HEK293 (cell line): ENCODE measurements at regions not wholly inside any gene's neighbourhood (a gene's known extent, or its start where the extent isn't known, plus 50 kb on each side); places are given as distances from the start of the nearest gene placed in this dataset.

Source experiments
- CTCF ChIA-PET: fragments of 350-600 bp; formaldehyde crosslinking; extraction: SDS; loops from one replicate; lab custom pipeline; 2021; ENCODE audit warnings: antibody characterized with exemption; lab: Yijun Ruan, JAX
- POLR2A ChIA-PET: fragments of 300-600 bp; formaldehyde crosslinking; extraction: SDS; loops from one replicate; lab custom pipeline; 2020; ENCODE audit warnings: antibody characterized with exemption, inconsistent platforms; lab: Yijun Ruan, JAX
- H3K27ac ChIP-seq: fragments of 200-500 bp; sonication (Bioruptor generic); 2 replicates; pipeline ENCODE4 v1.5.1; 2014; ENCODE audit warnings: low read depth, low read length, control low read depth, inconsistent platforms; ENCODE audit errors: extremely low read depth
- H3K36me3 ChIP-seq, 2 experiments: fragments of 200-500 bp in 1 of 2; sonication (Bioruptor generic) in 1 of 2; 1 replicate in 1 of 2; 2 replicates in 1 of 2; pipeline ENCODE4 v1.5.1; 2014 to 2017; ENCODE audit warnings: inconsistent platforms in 2 of 2, low read length in 2 of 2; ENCODE audit not compliant: control insufficient read depth in 2 of 2, insufficient read depth in 1 of 2
- H3K4me1 ChIP-seq: fragments of 200-500 bp; sonication (Bioruptor generic); 2 replicates; pipeline ENCODE4 v1.5.1; 2014; ENCODE audit warnings: mild to moderate bottlenecking, low read length, inconsistent platforms; ENCODE audit not compliant: control insufficient read depth, insufficient read depth
- H3K4me3 ChIP-seq: 2 replicates; pipeline ENCODE4 v1.5.1; 2011; ENCODE audit warnings: low read depth, mild to moderate bottlenecking, control low read depth, low read length, moderate library complexity
- H3K9me3 ChIP-seq: fragments of 200-500 bp; sonication (Bioruptor generic); 2 replicates; pipeline ENCODE4 v1.5.1; 2014; ENCODE audit warnings: low read depth, low read length, inconsistent platforms; ENCODE audit not compliant: control insufficient read depth, insufficient read depth
- ATF2 ChIP-seq: fragments of 450-650 bp; formaldehyde crosslinking; IDR thresholded peaks from 2 replicates; pipeline ENCODE4 v1.5.1; 2016; ENCODE audit warnings: missing biosample characterization, missing genetic modification characterization, low read depth
- BCL11B ChIP-seq: fragments of 450-650 bp; formaldehyde crosslinking; IDR thresholded peaks from 2 replicates; pipeline ENCODE4 v1.5.1; 2016; ENCODE audit warnings: low read depth, missing biosample characterization, missing genetic modification characterization
- KLF16 ChIP-seq: fragments of 450-650 bp; formaldehyde crosslinking; IDR thresholded peaks from 2 replicates; pipeline ENCODE4 v1.5.1; 2017; ENCODE audit warnings: missing biosample characterization, missing genetic modification characterization
- PRDM4 ChIP-seq: fragments of 450-650 bp; formaldehyde crosslinking; IDR thresholded peaks from 2 replicates; pipeline ENCODE4 v1.5.1; 2017; ENCODE audit warnings: missing biosample characterization, missing genetic modification characterization
- SCRT1 ChIP-seq: fragments of 450-650 bp; formaldehyde crosslinking; IDR thresholded peaks from 2 replicates; pipeline ENCODE4 v1.5.1; 2016; ENCODE audit warnings: missing biosample characterization, missing genetic modification characterization, borderline replicate concordance
- ZFP69B ChIP-seq: fragments of 450-650 bp; formaldehyde crosslinking; IDR thresholded peaks from 2 replicates; pipeline ENCODE4 v1.5.1; 2016; ENCODE audit warnings: missing biosample characterization, missing genetic modification characterization
- ZNF16 ChIP-seq: fragments of 450-650 bp; formaldehyde crosslinking; IDR thresholded peaks from 2 replicates; pipeline ENCODE4 v1.5.1; 2016; ENCODE audit warnings: low read depth, missing biosample characterization, missing genetic modification characterization
- ZNF175 ChIP-seq: fragments of 450-650 bp; formaldehyde crosslinking; IDR thresholded peaks from 2 replicates; pipeline ENCODE4 v1.5.1; 2016; ENCODE audit warnings: missing biosample characterization, missing genetic modification characterization
- ZNF292 ChIP-seq: fragments of 450-650 bp; formaldehyde crosslinking; IDR thresholded peaks from 2 replicates; pipeline ENCODE4 v1.5.1; 2016; ENCODE audit warnings: low read depth, missing biosample characterization, missing genetic modification characterization, borderline replicate concordance
- ZNF324 ChIP-seq: fragments of 450-650 bp; formaldehyde crosslinking; IDR thresholded peaks from 2 replicates; pipeline ENCODE4 v1.5.1; 2016; ENCODE audit warnings: missing biosample characterization, missing genetic modification characterization
- ZNF354C ChIP-seq: fragments of 450-650 bp; formaldehyde crosslinking; IDR thresholded peaks from 2 replicates; pipeline ENCODE4 v1.5.1; 2016; ENCODE audit warnings: missing biosample characterization, missing genetic modification characterization, low read depth, borderline replicate concordance
- ZNF558 ChIP-seq: fragments of 450-650 bp; formaldehyde crosslinking; IDR thresholded peaks from 2 replicates; pipeline ENCODE4 v1.5.1; 2016; ENCODE audit warnings: missing biosample characterization, missing genetic modification characterization
- ZNF692 ChIP-seq: fragments of 450-650 bp; formaldehyde crosslinking; IDR thresholded peaks from 2 replicates; pipeline ENCODE4 v1.5.1; 2016; ENCODE audit warnings: missing biosample characterization, missing genetic modification characterization
- ZNF76 ChIP-seq: fragments of 450-650 bp; formaldehyde crosslinking; IDR thresholded peaks from 2 replicates; pipeline ENCODE4; 2016; ENCODE audit warnings: low read depth, missing biosample characterization, missing genetic modification characterization, borderline replicate concordance
- TF ChIP-seq, protein P1 (sequence below): fragments of 450-650 bp; formaldehyde crosslinking; IDR thresholded peaks from 2 replicates; pipeline ENCODE4; 2016; ENCODE audit warnings: missing biosample characterization, missing genetic modification characterization
- TF ChIP-seq, protein P2 (sequence below): fragments of 450-650 bp; formaldehyde crosslinking; conservative IDR thresholded peaks from 2 replicates; pipeline ENCODE4 v1.5.1; 2016; ENCODE audit warnings: low read depth, missing biosample characterization, missing genetic modification characterization
- TF ChIP-seq, protein P3 (sequence below): fragments of 450-650 bp; formaldehyde crosslinking; IDR thresholded peaks from 2 replicates; pipeline ENCODE4 v1.5.1; 2016; ENCODE audit warnings: missing biosample characterization, missing genetic modification characterization

DNA sequence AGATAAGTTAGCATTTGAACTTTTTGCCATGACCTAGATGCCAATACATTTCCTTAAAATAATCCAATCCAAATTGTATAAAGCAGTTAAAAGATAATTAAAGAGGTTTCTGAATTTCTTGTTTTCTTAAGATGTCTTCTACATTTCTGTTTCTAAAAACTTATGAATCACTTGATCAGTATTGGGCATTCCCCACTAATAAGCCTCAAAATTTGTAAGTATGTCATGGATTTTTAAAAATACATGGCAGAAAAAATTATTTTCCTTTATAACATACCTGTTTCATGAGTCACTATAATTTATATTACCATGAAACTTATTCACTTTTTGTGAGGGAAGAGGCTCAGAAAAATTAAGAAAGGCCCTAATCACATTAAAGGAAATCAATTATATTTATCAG, 90.3 kb upstream of the TFPI start:
- TF ChIP-seq ATF2 (tag by site-specific recombination) (no peak), ZNF292 (tag by site-specific recombination) (no peak), ZNF558 (tag by site-specific recombination) (no peak), BCL11B (tag by site-specific recombination) (no peak), ZNF16 (tag by site-specific recombination) (no peak), ZNF175 (tag by site-specific recombination) (no peak)
- TF ChIP-seq, protein P1, sequence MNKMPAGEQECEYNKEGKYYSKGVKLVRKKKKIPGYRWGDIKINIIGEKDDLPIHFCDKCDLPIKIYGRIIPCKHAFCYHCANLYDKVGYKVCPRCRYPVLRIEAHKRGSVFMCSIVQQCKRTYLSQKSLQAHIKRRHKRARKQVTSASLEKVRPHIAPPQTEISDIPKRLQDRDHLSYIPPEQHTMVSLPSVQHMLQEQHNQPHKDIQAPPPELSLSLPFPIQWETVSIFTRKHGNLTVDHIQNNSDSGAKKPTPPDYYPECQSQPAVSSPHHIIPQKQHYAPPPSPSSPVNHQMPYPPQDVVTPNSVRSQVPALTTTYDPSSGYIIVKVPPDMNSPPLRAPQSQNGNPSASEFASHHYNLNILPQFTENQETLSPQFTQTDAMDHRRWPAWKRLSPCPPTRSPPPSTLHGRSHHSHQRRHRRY (tag by site-specific recombination) = no peak
- ChIA-PET CTCF (interaction anchor here (0.6 kb wide), 1 partner anchor 145 kb away, joined by 3 read pairs; no protein-coding TSS in a partner anchor), POLR2A (no interaction called here)
- Histone ChIP-seq H3K27ac (no peak overlapping the region), H3K9me3 (no peaks in the 10 kb centered on the region), H3K36me3 (no peaks in the 10 kb centered on the region), H3K4me3 (no peak overlapping the region), H3K4me1 (no peaks in the 10 kb centered on the region)

DNA sequence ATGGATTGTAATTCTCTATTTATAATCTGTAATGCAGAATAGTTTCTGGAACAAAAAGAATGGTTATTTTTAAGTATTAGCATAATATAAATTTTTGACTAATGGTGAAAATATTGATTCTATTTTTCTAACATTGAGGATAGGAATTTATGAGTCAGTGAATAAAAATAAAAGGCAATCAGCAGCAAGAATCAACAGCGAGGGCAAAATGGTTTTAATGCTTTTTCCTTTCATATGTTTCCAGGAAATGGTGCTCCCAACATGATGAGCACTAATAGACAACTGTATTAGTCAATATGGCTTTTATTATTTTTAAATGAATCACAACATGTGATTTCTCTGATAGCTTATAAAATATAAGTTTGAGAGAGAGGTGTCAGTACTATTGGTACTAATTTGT, 90.7 kb upstream of the TFPI start:
- H3K27ac ChIP-seq = no peak overlapping the region
- H3K9me3 ChIP-seq = no peaks in the 10 kb centered on the region
- H3K36me3 ChIP-seq = no peaks in the 10 kb centered on the region
- no peaks in the 10 kb centered on the region for H3K4me1 ChIP-seq
- ChIA-PET CTCF (interaction anchor here (0.6 to 0.7 kb wide), 2 partner anchors 68 to 145 kb away, joined by 3 read pairs; no protein-coding TSS in a partner anchor), POLR2A (interaction anchor here (0.6 kb wide), 1 partner anchor 1442 kb away, joined by 3 read pairs; no protein-coding TSS in a partner anchor)
- H3K4me3 ChIP-seq = no peak overlapping the region
- TF ChIP-seq ZNF692 (tag by site-specific recombination) (no peak), ZNF324 (tag by site-specific recombination) (no peak), ZNF16 (tag by site-specific recombination) (no peak), PRDM4 (tag by site-specific recombination) (no peak), ZNF76 (tag by site-specific recombination) (no peak), ZFP69B (tag by site-specific recombination) (no peak), ZNF354C (tag by site-specific recombination) (no peak), SCRT1 (tag by site-specific recombination) (no peak), ATF2 (tag by site-specific recombination) (no peak), ZNF175 (tag by site-specific recombination) (no peak), KLF16 (no peak)
- TF ChIP-seq, protein P2, sequence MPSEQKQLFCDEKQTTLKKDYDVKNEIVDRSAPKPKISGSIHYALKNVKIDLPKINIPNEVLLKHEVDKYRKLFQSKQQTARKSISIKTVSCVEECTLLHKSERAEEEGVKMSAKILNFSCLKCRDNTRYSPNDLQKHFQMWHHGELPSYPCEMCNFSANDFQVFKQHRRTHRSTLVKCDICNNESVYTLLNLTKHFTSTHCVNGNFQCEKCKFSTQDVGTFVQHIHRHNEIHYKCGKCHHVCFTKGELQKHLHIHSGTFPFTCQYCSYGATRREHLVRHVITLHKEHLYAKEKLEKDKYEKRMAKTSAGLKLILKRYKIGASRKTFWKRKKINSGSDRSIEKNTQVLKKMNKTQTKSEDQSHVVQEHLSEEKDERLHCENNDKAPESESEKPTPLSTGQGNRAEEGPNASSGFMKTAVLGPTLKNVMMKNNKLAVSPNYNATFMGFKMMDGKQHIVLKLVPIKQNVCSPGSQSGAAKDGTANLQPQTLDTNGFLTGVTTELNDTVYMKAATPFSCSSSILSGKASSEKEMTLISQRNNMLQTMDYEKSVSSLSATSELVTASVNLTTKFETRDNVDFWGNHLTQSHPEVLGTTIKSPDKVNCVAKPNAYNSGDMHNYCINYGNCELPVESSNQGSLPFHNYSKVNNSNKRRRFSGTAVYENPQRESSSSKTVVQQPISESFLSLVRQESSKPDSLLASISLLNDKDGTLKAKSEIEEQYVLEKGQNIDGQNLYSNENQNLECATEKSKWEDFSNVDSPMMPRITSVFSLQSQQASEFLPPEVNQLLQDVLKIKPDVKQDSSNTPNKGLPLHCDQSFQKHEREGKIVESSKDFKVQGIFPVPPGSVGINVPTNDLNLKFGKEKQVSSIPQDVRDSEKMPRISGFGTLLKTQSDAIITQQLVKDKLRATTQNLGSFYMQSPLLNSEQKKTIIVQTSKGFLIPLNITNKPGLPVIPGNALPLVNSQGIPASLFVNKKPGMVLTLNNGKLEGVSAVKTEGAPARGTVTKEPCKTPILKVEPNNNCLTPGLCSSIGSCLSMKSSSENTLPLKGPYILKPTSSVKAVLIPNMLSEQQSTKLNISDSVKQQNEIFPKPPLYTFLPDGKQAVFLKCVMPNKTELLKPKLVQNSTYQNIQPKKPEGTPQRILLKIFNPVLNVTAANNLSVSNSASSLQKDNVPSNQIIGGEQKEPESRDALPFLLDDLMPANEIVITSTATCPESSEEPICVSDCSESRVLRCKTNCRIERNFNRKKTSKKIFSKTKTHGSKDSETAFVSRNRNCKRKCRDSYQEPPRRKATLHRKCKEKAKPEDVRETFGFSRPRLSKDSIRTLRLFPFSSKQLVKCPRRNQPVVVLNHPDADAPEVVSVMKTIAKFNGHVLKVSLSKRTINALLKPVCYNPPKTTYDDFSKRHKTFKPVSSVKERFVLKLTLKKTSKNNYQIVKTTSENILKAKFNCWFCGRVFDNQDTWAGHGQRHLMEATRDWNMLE (tag by site-specific recombination) = no peak
- TF ChIP-seq, protein P3, sequence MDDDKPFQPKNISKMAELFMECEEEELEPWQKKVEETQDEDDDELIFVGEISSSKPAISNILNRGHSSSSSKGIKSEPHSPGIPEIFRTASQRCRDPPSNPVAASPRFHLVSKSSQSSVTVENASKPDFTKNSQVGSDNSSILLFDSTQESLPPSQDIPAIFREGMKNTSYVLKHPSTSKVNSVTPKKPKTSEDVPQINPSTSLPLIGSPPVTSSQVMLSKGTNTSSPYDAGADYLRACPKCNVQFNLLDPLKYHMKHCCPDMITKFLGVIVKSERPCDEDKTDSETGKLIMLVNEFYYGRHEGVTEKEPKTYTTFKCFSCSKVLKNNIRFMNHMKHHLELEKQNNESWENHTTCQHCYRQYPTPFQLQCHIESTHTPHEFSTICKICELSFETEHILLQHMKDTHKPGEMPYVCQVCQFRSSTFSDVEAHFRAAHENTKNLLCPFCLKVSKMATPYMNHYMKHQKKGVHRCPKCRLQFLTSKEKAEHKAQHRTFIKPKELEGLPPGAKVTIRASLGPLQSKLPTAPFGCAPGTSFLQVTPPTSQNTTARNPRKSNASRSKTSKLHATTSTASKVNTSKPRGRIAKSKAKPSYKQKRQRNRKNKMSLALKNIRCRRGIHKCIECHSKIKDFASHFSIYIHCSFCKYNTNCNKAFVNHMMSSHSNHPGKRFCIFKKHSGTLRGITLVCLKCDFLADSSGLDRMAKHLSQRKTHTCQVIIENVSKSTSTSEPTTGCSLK (tag by site-specific recombination) = no peak
